A673 (cell line): ENCODE measurements at regions not wholly inside any gene's neighbourhood (a gene's known extent, or its start where the extent isn't known, plus 50 kb on each side); places are given as distances from the start of the nearest gene placed in this dataset.

Source experiments
- BruUV-seq: library from RNA; stranded (reverse); fragments of 400-500 nt; replicated peaks from 2 replicates; lab custom pipeline; 2021; lab: Mats Ljungman, UMichigan
- CTCF ChIA-PET: fragments of 300-600 bp; sonication (Branson Sonifier 250); formaldehyde crosslinking; loops from one replicate; lab custom pipeline; 2022; ENCODE audit warnings: antibody characterized with exemption; lab: Charles Lee
- POLR2A ChIA-PET: fragments of 300-600 bp; sonication (Branson Sonifier 250); formaldehyde crosslinking; loops from one replicate; lab custom pipeline; 2022; ENCODE audit warnings: antibody characterized with exemption; ENCODE audit not compliant: low non-redundant PET; lab: Charles Lee
- DNase-seq: peaks from one replicate; pipeline ENCODE4 v3.0.0-alpha.2; 2015; ENCODE audit warnings: low spot score
- H3K27ac ChIP-seq: fragments of 200-600 bp; sonication (generic); 2 replicates; pipeline ENCODE4 v1.5.1; 2016; ENCODE audit warnings: mixed run types, low read depth, mild to moderate bottlenecking, mixed read lengths, antibody characterized with exemption, low read length; ENCODE audit not compliant: poor library complexity, severe bottlenecking
- H3K27me3 ChIP-seq: fragments of 200-600 bp; sonication (generic); replicated peaks from 2 replicates; pipeline ENCODE4 v1.6.1; 2017; ENCODE audit warnings: mixed run types, low read depth, mild to moderate bottlenecking, mixed read lengths, antibody characterized with exemption, low read length; ENCODE audit not compliant: insufficient read depth, poor library complexity
- H3K36me3 ChIP-seq: fragments of 200-600 bp; sonication (generic); 2 replicates; pipeline ENCODE4 v1.6.1; 2016; ENCODE audit warnings: mixed run types, mild to moderate bottlenecking, mixed read lengths, antibody characterized with exemption, low read length; ENCODE audit not compliant: insufficient read depth, poor library complexity, severe bottlenecking
- H3K4me1 ChIP-seq: fragments of 200-600 bp; sonication (generic); 2 replicates; pipeline ENCODE4 v1.6.1; 2017; ENCODE audit warnings: mixed run types, mild to moderate bottlenecking, mixed read lengths, antibody characterized with exemption, low read length; ENCODE audit not compliant: insufficient read depth, poor library complexity, severe bottlenecking
- H3K4me3 ChIP-seq: fragments of 200-600 bp; sonication (generic); 2 replicates; pipeline ENCODE4 v1.5.1; 2016; ENCODE audit warnings: low read depth, mixed run types, mild to moderate bottlenecking, mixed read lengths, low read length; ENCODE audit not compliant: poor library complexity, severe bottlenecking
- H3K9me3 ChIP-seq: fragments of 200-600 bp; sonication (generic); 2 replicates; pipeline ENCODE4 v1.6.1; 2016; ENCODE audit warnings: mixed run types, low read depth, mild to moderate bottlenecking, mixed read lengths, antibody characterized with exemption, low read length; ENCODE audit not compliant: poor library complexity, severe bottlenecking
- EZH2 ChIP-seq: fragments of 200-600 bp; sonication (generic); IDR thresholded peaks from 2 replicates; pipeline ENCODE4 v1.6.1; 2017; ENCODE audit warnings: borderline replicate concordance, low read depth, mild to moderate bottlenecking, mixed read lengths, antibody characterized with exemption, low read length; ENCODE audit not compliant: poor library complexity, severe bottlenecking
- intact Hi-C: fragments of 100-400 bp; cut with micrococcal nuclease; formaldehyde crosslinking; loops from one replicate; pipeline ENCODE4 v1.10.0; 2022; ENCODE audit not compliant: unreplicated experiment
- TF ChIP-seq, protein P1 (sequence below): fragments of 300-800, 200-600 bp; sonication (generic); conservative IDR thresholded peaks from 2 replicates; pipeline ENCODE4 v1.5.1; 2017; ENCODE audit warnings: low read depth, mild to moderate bottlenecking, antibody characterized with exemption, low read length, moderate library complexity, mixed read lengths

GRCh38 chr16:73404001-73404400, 356.1 kb upstream of the ZFHX3 start:
- no peaks in the 10 kb centered on the region for H3K36me3 ChIP-seq
- no peaks in the 10 kb centered on the region for H3K4me1 ChIP-seq
- BruUV-seq, result no TSS peak
- H3K27me3 ChIP-seq, result peaks cover 23% of the 10 kb centered on the region
- no peak overlapping the region for H3K4me3 ChIP-seq
- TF ChIP-seq EZH2, result no peak
- TF ChIP-seq, protein P1, sequence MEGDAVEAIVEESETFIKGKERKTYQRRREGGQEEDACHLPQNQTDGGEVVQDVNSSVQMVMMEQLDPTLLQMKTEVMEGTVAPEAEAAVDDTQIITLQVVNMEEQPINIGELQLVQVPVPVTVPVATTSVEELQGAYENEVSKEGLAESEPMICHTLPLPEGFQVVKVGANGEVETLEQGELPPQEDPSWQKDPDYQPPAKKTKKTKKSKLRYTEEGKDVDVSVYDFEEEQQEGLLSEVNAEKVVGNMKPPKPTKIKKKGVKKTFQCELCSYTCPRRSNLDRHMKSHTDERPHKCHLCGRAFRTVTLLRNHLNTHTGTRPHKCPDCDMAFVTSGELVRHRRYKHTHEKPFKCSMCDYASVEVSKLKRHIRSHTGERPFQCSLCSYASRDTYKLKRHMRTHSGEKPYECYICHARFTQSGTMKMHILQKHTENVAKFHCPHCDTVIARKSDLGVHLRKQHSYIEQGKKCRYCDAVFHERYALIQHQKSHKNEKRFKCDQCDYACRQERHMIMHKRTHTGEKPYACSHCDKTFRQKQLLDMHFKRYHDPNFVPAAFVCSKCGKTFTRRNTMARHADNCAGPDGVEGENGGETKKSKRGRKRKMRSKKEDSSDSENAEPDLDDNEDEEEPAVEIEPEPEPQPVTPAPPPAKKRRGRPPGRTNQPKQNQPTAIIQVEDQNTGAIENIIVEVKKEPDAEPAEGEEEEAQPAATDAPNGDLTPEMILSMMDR, result no peak
- POLR2A ChIA-PET, result no interaction called here
- H3K9me3 ChIP-seq, result no peaks in the 10 kb centered on the region
- intact Hi-C loops, result no loop called here
- CTCF ChIA-PET, result no interaction called here
- DNase-seq, result no peak
- no peak overlapping the region for H3K27ac ChIP-seq

- Histone ChIP-seq H3K36me3 (no peaks in the 10 kb centered on the region), H3K4me3 (no peak overlapping the region), H3K9me3 (no peaks in the 10 kb centered on the region), H3K27me3 (peaks cover 23% of the 10 kb centered on the region), H3K27ac (no peak overlapping the region), H3K4me1 (no peaks in the 10 kb centered on the region)
- DNase-seq, result no peak
- POLR2A ChIA-PET, result no interaction called here
- BruUV-seq, result no TSS peak
- CTCF ChIA-PET, result no interaction called here
- no peak for TF ChIP-seq EZH2
- TF ChIP-seq, protein P1, result no peak
- intact Hi-C loops, result no loop called here
These were observed 355.4 kb upstream of the ZFHX3 start for GRCh38 chr16:73403291-73403690.

DNA sequence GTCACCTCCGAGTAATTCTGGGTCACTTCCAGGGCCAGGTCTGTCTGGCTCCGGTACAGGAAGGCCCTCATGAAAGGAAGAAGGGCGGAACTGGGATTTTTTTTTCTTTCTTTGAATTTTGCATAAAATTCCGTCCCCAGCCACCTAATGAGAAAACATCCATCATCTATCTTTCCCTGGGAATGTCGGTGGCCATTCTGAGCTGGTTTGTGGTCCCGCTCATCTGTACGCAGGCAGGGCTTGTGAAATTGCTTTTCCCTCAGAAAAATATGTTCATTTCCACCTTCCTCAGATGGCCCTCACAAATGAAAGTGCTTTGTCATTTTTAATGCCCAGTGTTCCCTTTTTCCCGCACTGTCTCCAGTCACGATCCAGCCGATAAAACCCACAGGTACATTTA, 353.0 kb upstream of the ZFHX3 start:
- Histone ChIP-seq H3K4me3 (no peak overlapping the region), H3K27me3 (peaks cover 20% of the 10 kb centered on the region), H3K27ac (no peak overlapping the region), H3K9me3 (no peaks in the 10 kb centered on the region), H3K4me1 (no peaks in the 10 kb centered on the region), H3K36me3 (no peaks in the 10 kb centered on the region)
- DNase-seq, result no peak
- ChIA-PET CTCF (no interaction called here), POLR2A (no interaction called here)
- BruUV-seq, result no TSS peak
- no peak for TF ChIP-seq EZH2
- TF ChIP-seq, protein P1, result no peak
- intact Hi-C loops, result no loop called here
